Sigmoid colon (tissue), 6 donors: ENCODE measurements at regions not wholly inside any gene's neighbourhood (a gene's known extent, or its start where the extent isn't known, plus 50 kb on each side); places are given as distances from the start of the nearest gene placed in this dataset.

Experiments used
- DNase-seq: peaks from one replicate; pipeline ENCODE4 v3.0.0-alpha.2; 2019
- H3K27ac ChIP-seq, 4 donors: fragments of 200-600 bp; sonication (generic); one replicate each; pipeline ENCODE4 v1.5.1; 2016 to 2019; ENCODE audit warnings: mild to moderate bottlenecking in 1 of 4
- H3K27me3 ChIP-seq, 3 donors: fragments of 200-600 bp; sonication (generic); one replicate each; pipeline ENCODE4 v1.5.1; 2019; ENCODE audit warnings: mild to moderate bottlenecking in 1 of 3
- H3K36me3 ChIP-seq, 4 donors: fragments of 200-600 bp; sonication (generic); one replicate each; pipeline ENCODE4 v1.5.1; 2016 to 2019
- H3K4me1 ChIP-seq, 4 donors: fragments of 200-600 bp; sonication (generic); one replicate each; pipeline ENCODE4 v1.5.1; 2017 to 2019
- H3K4me3 ChIP-seq, 4 donors: fragments of 200-600 bp; sonication (generic); one replicate each; pipeline ENCODE4 v1.5.1; 2017 to 2019; ENCODE audit warnings: mild to moderate bottlenecking in 2 of 4, moderate library complexity in 1 of 4
- H3K9me3 ChIP-seq, 4 donors: fragments of 200-600 bp in 3 of 4; sonication (generic) in 3 of 4; one replicate each; pipeline versions ENCODE4 v1.5.1 to v1.6.1; 2013 to 2019
- EP300 ChIP-seq, 4 donors: sonication (generic); formaldehyde crosslinking; IDR thresholded peaks; one replicate each; pipeline ENCODE4 v1.6.1; 2017; ENCODE audit warnings: antibody characterized with exemption in 4 of 4
- POLR2A ChIP-seq, 2 donors: fragments of 450-650 bp; IDR thresholded peaks; one replicate each; pipeline ENCODE4 v1.6.1; 2016; ENCODE audit warnings: antibody characterized with exemption in 2 of 2, mild to moderate bottlenecking in 2 of 2, moderate library complexity in 2 of 2
- POLR2AphosphoS5 ChIP-seq, 4 donors: sonication (generic); formaldehyde crosslinking; IDR thresholded peaks; one replicate each; pipeline ENCODE4 v1.6.1; 2017; ENCODE audit warnings: antibody characterized with exemption in 4 of 4
- WGBS, 2 donors: extraction: QIAGEN DNeasy Blood & Tissue Kit; methylation state at CpG; one replicate each; pipeline ENCODE4 v1.1.7; 2013; 5-methylcytosine and 5-hydroxymethylcytosine counted together
- intact Hi-C: fragments of 100-400 bp; cut with DNase I; formaldehyde crosslinking; loops from one replicate; pipeline ENCODE4 v1.15.1; 2023
- TF ChIP-seq, protein P1 (sequence below), 4 experiments: fragments of 450-650 bp in 3 of 4; fragments of 200-600 bp in 1 of 4; IDR thresholded peaks; one replicate each; pipeline ENCODE4 v1.5.1; 2016 to 2019; ENCODE audit warnings: antibody characterized with exemption in 4 of 4, mild to moderate bottlenecking in 3 of 4, moderate library complexity in 2 of 4
- donor health status: healthy with polysubstance abuse.
- donor health status: healthy.

DNA sequence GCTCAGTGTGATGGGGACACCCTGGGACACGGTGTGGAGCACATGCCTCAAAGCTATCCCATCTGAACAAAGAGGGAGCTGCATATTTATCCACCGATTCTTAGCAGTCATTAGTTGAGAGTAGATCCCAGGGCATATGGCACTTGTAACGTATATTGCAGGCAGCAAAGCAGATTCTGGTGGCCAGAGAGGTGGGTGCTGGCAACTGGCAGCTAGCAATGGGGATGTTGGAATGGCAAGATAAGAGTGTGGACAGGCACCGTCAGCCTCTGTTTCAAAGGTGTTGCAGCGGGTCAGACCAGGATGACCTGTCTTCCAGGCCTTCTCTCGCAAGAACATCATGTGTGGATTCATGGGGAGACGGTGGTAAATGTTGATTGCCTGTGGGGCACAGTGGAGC, 54.0 kb upstream of the ADRA1D start:
- WGBS, 2 donors = 72 to 83% methylated on average over 7 of the region's 7 CpGs
- no peak for DNase-seq
- intact Hi-C loops = no loop called here
- no peak for TF ChIP-seq EP300 (IDR thresholded peaks at IDR 0.05)
- no peak for TF ChIP-seq POLR2A (IDR thresholded peaks at IDR 0.05)
- TF ChIP-seq, protein P1, sequence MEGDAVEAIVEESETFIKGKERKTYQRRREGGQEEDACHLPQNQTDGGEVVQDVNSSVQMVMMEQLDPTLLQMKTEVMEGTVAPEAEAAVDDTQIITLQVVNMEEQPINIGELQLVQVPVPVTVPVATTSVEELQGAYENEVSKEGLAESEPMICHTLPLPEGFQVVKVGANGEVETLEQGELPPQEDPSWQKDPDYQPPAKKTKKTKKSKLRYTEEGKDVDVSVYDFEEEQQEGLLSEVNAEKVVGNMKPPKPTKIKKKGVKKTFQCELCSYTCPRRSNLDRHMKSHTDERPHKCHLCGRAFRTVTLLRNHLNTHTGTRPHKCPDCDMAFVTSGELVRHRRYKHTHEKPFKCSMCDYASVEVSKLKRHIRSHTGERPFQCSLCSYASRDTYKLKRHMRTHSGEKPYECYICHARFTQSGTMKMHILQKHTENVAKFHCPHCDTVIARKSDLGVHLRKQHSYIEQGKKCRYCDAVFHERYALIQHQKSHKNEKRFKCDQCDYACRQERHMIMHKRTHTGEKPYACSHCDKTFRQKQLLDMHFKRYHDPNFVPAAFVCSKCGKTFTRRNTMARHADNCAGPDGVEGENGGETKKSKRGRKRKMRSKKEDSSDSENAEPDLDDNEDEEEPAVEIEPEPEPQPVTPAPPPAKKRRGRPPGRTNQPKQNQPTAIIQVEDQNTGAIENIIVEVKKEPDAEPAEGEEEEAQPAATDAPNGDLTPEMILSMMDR (IDR thresholded peaks at IDR 0.05) = no peak
- TF ChIP-seq POLR2AphosphoS5 (IDR thresholded peaks at IDR 0.05) = no peak
- no peak overlapping the region for H3K27ac ChIP-seq
- H3K4me1 ChIP-seq = peaks cover 0 to 14% (median 3%) of the 10 kb centered on the region in 4 donors
- H3K4me3 ChIP-seq = no peak overlapping the region
- H3K27me3 ChIP-seq = no peaks in the 10 kb centered on the region
- no peaks in the 10 kb centered on the region for H3K36me3 ChIP-seq
- no peaks in the 10 kb centered on the region for H3K9me3 ChIP-seq

DNA sequence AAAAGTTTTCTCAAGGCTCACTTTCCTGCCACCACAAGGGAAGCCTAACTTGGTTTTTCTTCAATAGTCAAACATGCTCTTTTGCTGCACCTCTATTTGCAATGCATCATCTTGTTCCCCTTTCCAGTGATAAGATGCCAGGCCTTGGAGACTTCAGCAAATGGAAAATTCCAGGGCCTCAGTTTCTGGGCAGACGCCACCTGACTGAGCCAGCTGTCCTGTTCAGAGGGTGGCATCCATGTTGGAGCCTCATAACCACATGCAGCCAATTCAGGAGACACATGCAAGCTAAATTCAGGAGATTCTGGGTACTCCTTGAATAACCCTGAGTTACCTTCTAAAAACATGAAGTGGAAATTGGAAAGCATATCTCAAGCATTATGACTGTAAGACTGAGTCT, 51.8 kb upstream of the ADRA1D start:
- H3K4me1 ChIP-seq = peaks cover 0 to 27% (median 14%) of the 10 kb centered on the region in 4 donors

DNA sequence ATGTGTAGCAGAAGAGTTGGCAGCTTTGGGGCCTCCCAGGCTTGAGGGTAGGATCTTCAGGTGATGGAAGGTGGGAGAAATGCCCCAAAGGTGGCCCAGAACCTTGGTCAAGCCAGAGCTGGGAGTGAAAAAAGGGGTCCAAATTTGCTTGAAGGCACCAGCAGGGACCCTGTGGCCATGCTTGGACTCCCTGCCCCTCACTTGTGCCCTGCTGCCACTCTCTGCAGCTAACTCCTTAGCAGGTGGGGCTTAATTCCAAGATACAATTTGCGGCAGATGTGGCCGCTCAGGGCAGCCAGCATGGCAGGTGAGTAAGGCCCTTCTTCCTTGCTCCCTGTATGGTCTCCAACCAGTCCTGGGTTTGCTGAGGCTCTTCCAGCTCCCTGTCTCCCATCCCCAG, 51.3 kb upstream of the ADRA1D start:
- Histone ChIP-seq H3K36me3 (no peaks in the 10 kb centered on the region), H3K27me3 (no peaks in the 10 kb centered on the region), H3K27ac (no peak overlapping the region), H3K9me3 (no peaks in the 10 kb centered on the region), H3K4me3 (no peak overlapping the region), H3K4me1 (peaks cover 0 to 27% (median 14%) of the 10 kb centered on the region in 4 donors)
- no peak for DNase-seq
- WGBS, 2 donors = 93 to 95% methylated on average over 2 of the region's 2 CpGs
- TF ChIP-seq, protein P1 (IDR thresholded peaks at IDR 0.05) = no peak
- TF ChIP-seq EP300 (IDR thresholded peaks at IDR 0.05) (no peak), POLR2A (IDR thresholded peaks at IDR 0.05) (no peak), POLR2AphosphoS5 (IDR thresholded peaks at IDR 0.05) (no peak)
- intact Hi-C loops = no loop called here

More for the DNA sequence above, 51.8 kb upstream of the ADRA1D start:
- Histone ChIP-seq H3K4me3 (no peak overlapping the region), H3K9me3 (no peaks in the 10 kb centered on the region), H3K27me3 (no peaks in the 10 kb centered on the region), H3K27ac (no peak overlapping the region), H3K36me3 (no peaks in the 10 kb centered on the region)
- intact Hi-C loops = no loop called here
- no peak for TF ChIP-seq POLR2AphosphoS5 (IDR thresholded peaks at IDR 0.05)
- no peak for TF ChIP-seq EP300 (IDR thresholded peaks at IDR 0.05)
- TF ChIP-seq, protein P1 (IDR thresholded peaks at IDR 0.05) = no peak
- WGBS, 2 donors = 75 to 82% methylated on average over 1 of the region's 1 CpG
- DNase-seq = no peak

DNA sequence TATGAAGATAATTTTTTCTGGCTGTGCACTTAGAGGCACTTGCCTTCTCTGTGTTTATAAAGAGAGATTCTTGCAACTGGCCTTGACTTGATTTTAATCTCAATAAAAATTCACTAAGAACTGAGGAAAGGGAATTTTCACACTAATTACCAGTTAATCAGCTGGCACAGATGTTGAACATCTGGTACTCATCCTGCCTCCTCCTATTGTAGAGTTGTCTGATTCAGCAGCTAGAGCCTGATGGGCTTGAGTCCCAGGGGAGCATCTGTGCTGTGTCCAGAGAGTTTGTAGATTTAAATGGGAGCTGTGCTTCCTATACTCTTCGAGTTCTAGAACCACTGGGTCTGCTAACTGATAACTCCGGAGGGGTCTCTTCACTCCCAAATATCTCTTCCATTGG, 50.7 kb upstream of the ADRA1D start:
- H3K27me3 ChIP-seq = no peaks in the 10 kb centered on the region
- H3K27ac ChIP-seq = no peak overlapping the region
- no peak overlapping the region for H3K4me3 ChIP-seq
- no peaks in the 10 kb centered on the region for H3K36me3 ChIP-seq
- 56 to 64% methylated on average over 2 of the region's 2 CpGs for WGBS, 2 donors
- no peak for TF ChIP-seq POLR2AphosphoS5 (IDR thresholded peaks at IDR 0.05)
- TF ChIP-seq POLR2A (IDR thresholded peaks at IDR 0.05) = no peak
- TF ChIP-seq, protein P1 (IDR thresholded peaks at IDR 0.05) = no peak
- TF ChIP-seq EP300 (IDR thresholded peaks at IDR 0.05) = no peak
- intact Hi-C loops = no loop called here
- DNase-seq = no peak
- H3K9me3 ChIP-seq = no peaks in the 10 kb centered on the region
- H3K4me1 ChIP-seq = peaks cover 0 to 27% (median 14%) of the 10 kb centered on the region in 4 donors

DNA sequence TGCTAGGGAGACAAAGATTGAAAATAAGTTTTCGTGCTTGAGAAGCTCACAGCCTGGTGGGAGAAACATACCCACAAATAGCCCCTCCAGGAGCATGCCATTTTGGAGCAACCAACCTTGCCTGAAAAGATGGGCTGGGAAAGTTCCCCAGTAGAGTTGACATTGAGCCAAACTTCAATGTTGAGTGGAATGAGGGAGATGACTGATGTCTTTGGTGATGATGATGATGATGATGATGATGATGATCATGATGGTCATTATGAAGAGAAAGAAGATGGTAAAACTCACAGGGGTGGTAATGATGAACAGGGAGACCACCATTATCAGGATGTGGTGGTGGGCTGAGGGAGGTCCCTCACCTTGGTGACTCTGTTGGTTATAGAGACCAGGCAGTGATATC, 50.1 kb upstream of the ADRA1D start:
- no peaks in the 10 kb centered on the region for H3K27me3 ChIP-seq
- WGBS, 2 donors = 65 to 85% methylated on average over 1 of the region's 1 CpG
- no peak overlapping the region for H3K4me3 ChIP-seq
- intact Hi-C loops = no loop called here
- TF ChIP-seq POLR2AphosphoS5 (IDR thresholded peaks at IDR 0.05) = no peak
- no peak for TF ChIP-seq EP300 (IDR thresholded peaks at IDR 0.05)
- TF ChIP-seq, protein P1 (IDR thresholded peaks at IDR 0.05) = no peak
- TF ChIP-seq POLR2A (IDR thresholded peaks at IDR 0.05) = no peak
- peaks cover 0 to 27% (median 14%) of the 10 kb centered on the region in 4 donors for H3K4me1 ChIP-seq
- H3K36me3 ChIP-seq = no peaks in the 10 kb centered on the region
- no peak overlapping the region for H3K27ac ChIP-seq
- H3K9me3 ChIP-seq = no peaks in the 10 kb centered on the region
- DNase-seq = no peak
